Breast epithelium (tissue), 4 donors: ENCODE measurements at regions not wholly inside any gene's neighbourhood (a gene's known extent, or its start where the extent isn't known, plus 50 kb on each side); places are given as distances from the start of the nearest gene placed in this dataset.

Experiments used
- DNase-seq, 2 donors: peaks; one replicate each; pipeline ENCODE4 v3.0.0-alpha.2; 2019; ENCODE audit warnings: low spot score in 2 of 2
- H3K27ac ChIP-seq, 2 donors: fragments of 200-600 bp; sonication (generic) in 1 of 2; one replicate each; pipeline ENCODE4 v1.5.1; 2016 to 2019; ENCODE audit warnings: mild to moderate bottlenecking in 1 of 2
- H3K27me3 ChIP-seq, 2 donors: fragments of 200-600 bp; sonication (generic) in 1 of 2; one replicate each; pipeline versions ENCODE4 v1.5.1 to v1.6.0; 2017 to 2019; ENCODE audit warnings: control low read depth in 1 of 2, mild to moderate bottlenecking in 1 of 2
- H3K36me3 ChIP-seq: fragments of 200-600 bp; one replicate; pipeline ENCODE4 v1.5.1; 2019
- H3K4me1 ChIP-seq, 2 donors: fragments of 200-600 bp; sonication (generic); one replicate each; pipeline ENCODE4 v1.5.1; 2016 to 2019; ENCODE audit warnings: control low read depth in 1 of 2
- H3K4me3 ChIP-seq, 3 donors: fragments of 200-600 bp; sonication (generic); 1 replicate in 2 of 3; 2 replicates in 1 of 3; pipeline ENCODE4 v1.5.1; 2016 to 2019; ENCODE audit warnings: mild to moderate bottlenecking in 3 of 3, moderate library complexity in 2 of 3
- H3K9me3 ChIP-seq, 2 donors: fragments of 200-600 bp; sonication (generic) in 1 of 2; one replicate each; pipeline ENCODE4 v1.5.1; 2016 to 2019; ENCODE audit warnings: control low read depth in 1 of 2
- CTCF ChIP-seq, 3 donors: fragments of 450-650 bp; IDR thresholded peaks; one replicate each; pipeline ENCODE4 v1.5.1; 2016 to 2017; ENCODE audit warnings: antibody characterized with exemption in 3 of 3, mild to moderate bottlenecking in 3 of 3, moderate library complexity in 3 of 3
- POLR2A ChIP-seq: fragments of 450-650 bp; IDR thresholded peaks from one replicate; pipeline ENCODE4 v1.6.1; 2016; ENCODE audit warnings: antibody characterized with exemption, mild to moderate bottlenecking, moderate library complexity
- POLR2AphosphoS5 ChIP-seq, 3 donors: sonication (generic); formaldehyde crosslinking; IDR thresholded peaks; one replicate each; pipeline ENCODE4 v1.6.1; 2017; ENCODE audit warnings: antibody characterized with exemption in 3 of 3
- intact Hi-C: fragments of 100-400 bp; cut with DNase I; formaldehyde crosslinking; loops from one replicate; pipeline ENCODE4 v1.15.1; 2023; ENCODE audit warnings: low total_unique reads

- Histone ChIP-seq H3K4me1 (no peaks in the 10 kb centered on the region), H3K4me3 (no peak overlapping the region), H3K27me3 (no peaks in the 10 kb centered on the region), H3K36me3 (no peaks in the 10 kb centered on the region), H3K27ac (no peak overlapping the region), H3K9me3 (no peaks in the 10 kb centered on the region)
- intact Hi-C loops = no loop called here
- TF ChIP-seq POLR2A (no peak), POLR2AphosphoS5 (IDR thresholded peaks at IDR 0.05) (no peak), CTCF (IDR thresholded peaks at IDR 0.05) (no peak)
- DNase-seq = no peak
Observed at GRCh38 chr3:176861137-176861536, 336.1 kb downstream of the TBL1XR1 start.

GRCh38 chr3:176856721-176857120 is 340.6 kb downstream of the TBL1XR1 start:
- Histone ChIP-seq H3K9me3 (no peaks in the 10 kb centered on the region), H3K4me3 (no peak overlapping the region), H3K36me3 (no peaks in the 10 kb centered on the region), H3K4me1 (no peaks in the 10 kb centered on the region), H3K27ac (no peak overlapping the region), H3K27me3 (no peaks in the 10 kb centered on the region)
- TF ChIP-seq POLR2A (no peak), CTCF (IDR thresholded peaks at IDR 0.05) (no peak), POLR2AphosphoS5 (IDR thresholded peaks at IDR 0.05) (no peak)
- DNase-seq = no peak
- intact Hi-C loops = no loop called here

- no peak overlapping the region for H3K27ac ChIP-seq
- H3K4me3 ChIP-seq = no peak overlapping the region
- H3K36me3 ChIP-seq = no peaks in the 10 kb centered on the region
- intact Hi-C loops = no loop called here
- no peak for DNase-seq
- no peaks in the 10 kb centered on the region for H3K27me3 ChIP-seq
- H3K9me3 ChIP-seq = no peaks in the 10 kb centered on the region
- TF ChIP-seq POLR2AphosphoS5 (IDR thresholded peaks at IDR 0.05) = no peak
- no peak for TF ChIP-seq CTCF (IDR thresholded peaks at IDR 0.05)
- no peak for TF ChIP-seq POLR2A
- H3K4me1 ChIP-seq = no peaks in the 10 kb centered on the region
Observed at GRCh38 chr3:176855901-176856486, 341.3 kb downstream of the TBL1XR1 start.

- TF ChIP-seq CTCF (IDR thresholded peaks at IDR 0.05) = no peak
- no peak for TF ChIP-seq POLR2AphosphoS5 (IDR thresholded peaks at IDR 0.05)
- TF ChIP-seq POLR2A = no peak
Observed at GRCh38 chr3:176855213-176855612, 342.1 kb downstream of the TBL1XR1 start.

GRCh38 chr3:176850498-176850897 is 346.8 kb downstream of the TBL1XR1 start:
- intact Hi-C loops = no loop called here
- Histone ChIP-seq H3K9me3 (no peaks in the 10 kb centered on the region), H3K36me3 (no peaks in the 10 kb centered on the region), H3K27me3 (no peaks in the 10 kb centered on the region), H3K4me3 (no peak overlapping the region), H3K27ac (no peak overlapping the region), H3K4me1 (no peaks in the 10 kb centered on the region)
- no peak for DNase-seq
- TF ChIP-seq POLR2AphosphoS5 (IDR thresholded peaks at IDR 0.05) (no peak), POLR2A (no peak), CTCF (IDR thresholded peaks at IDR 0.05) (no peak)

More at GRCh38 chr3:176855213-176855612, 342.1 kb downstream of the TBL1XR1 start:
- DNase-seq = no peak
- intact Hi-C loops = no loop called here
- H3K9me3 ChIP-seq = no peaks in the 10 kb centered on the region
- H3K27me3 ChIP-seq = no peaks in the 10 kb centered on the region
- H3K36me3 ChIP-seq = no peaks in the 10 kb centered on the region
- H3K4me3 ChIP-seq = no peak overlapping the region
- H3K27ac ChIP-seq = no peak overlapping the region
- H3K4me1 ChIP-seq = no peaks in the 10 kb centered on the region
